ENCODE measurements at regions not wholly inside any gene's neighbourhood (a gene's known extent, or its start where the extent isn't known, plus 50 kb on each side); places are given as distances from the start of the nearest gene placed in this dataset.

DNA sequence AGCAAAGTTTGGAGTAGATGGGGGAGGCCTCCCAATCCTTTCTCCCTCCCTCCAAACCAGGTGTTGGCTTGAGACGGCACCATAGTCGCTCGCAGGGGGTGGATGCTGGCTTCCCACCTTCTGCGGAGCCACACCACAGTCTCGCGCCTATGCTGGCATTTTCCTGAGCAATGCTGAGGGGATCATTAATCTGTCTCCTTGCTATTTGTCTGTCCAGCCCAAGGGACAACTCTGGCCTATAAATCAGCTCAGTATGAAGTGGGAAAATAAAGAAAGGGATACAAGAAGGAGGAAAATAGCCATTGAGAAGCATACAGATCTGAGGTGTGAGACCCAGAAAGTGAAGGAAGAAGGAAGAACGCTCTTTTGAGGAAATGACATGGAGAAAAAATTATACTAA, 53.5 kb upstream of the CADM1 start:
- TF ChIP-seq EZH2phosphoT487 (IDR thresholded peaks at IDR 0.05; ENCODE audit: insufficient read depth, low read depth) (no peak), EZH2 (IDR thresholded peaks at IDR 0.05; ENCODE audit: insufficient read depth, poor library complexity, severe bottlenecking) (no peak)

Data from GM23248 (cell line).